ENCODE measurements at regions not wholly inside any gene's neighbourhood (a gene's known extent, or its start where the extent isn't known, plus 50 kb on each side); places are given as distances from the start of the nearest gene placed in this dataset.
A peak's percentile ranks its signal among the peaks of the same experiment; 100 is the strongest.

GRCh38 chr21:14864211-14865021 is 200.4 kb downstream of the NRIP1 start:
- Histone ChIP-seq H3K4me2 (no peak overlapping the region), H3K36me3 (ENCODE audit: low read depth) (no peaks in the 10 kb centered on the region), H3K27ac (no peak overlapping the region), H2AFZ (no peak overlapping the region), H3F3A (ENCODE audit: insufficient read depth, low read depth) (no peaks in the 10 kb centered on the region), H3K27me3 (ENCODE audit: insufficient read depth, low read depth) (no peaks in the 10 kb centered on the region), H3K9me3 (ENCODE audit: insufficient read depth, low read depth) (no peaks in the 10 kb centered on the region), H3K79me2 (ENCODE audit: low read depth) (no peaks in the 10 kb centered on the region), H4K20me1 (ENCODE audit: insufficient read depth) (no peaks in the 10 kb centered on the region), H3K4me1 (replicated peaks; ENCODE audit: insufficient read depth) (no peaks in the 10 kb centered on the region; the same call in 1 of the 2 replicates), H3K9me2 (ENCODE audit: insufficient read depth) (no peaks in the 10 kb centered on the region), H3K4me3 (no peak overlapping the region)
- ChIA-PET POLR2A (ENCODE audit: unreplicated experiment) (no interaction called here), CTCF (interaction anchor here (1.1 to 1.2 kb wide), 2 partner anchors 604 to 688 kb away, joined by 3 to 4 read pairs; no protein-coding TSS in a partner anchor)
- intact Hi-C loops (cut with micrococcal nuclease; ENCODE audit: unreplicated experiment) = loop anchor here (1.0 to 5.0 kb wide), 8 partner anchors 48 to 728 kb away; no protein-coding TSS in a partner anchor
- no peak for TF ChIP-seq EZH2 (IDR thresholded peaks at IDR 0.05; ENCODE audit: low read depth)
- TF ChIP-seq CTCF (conservative IDR thresholded peaks at IDR 0.05) = 0 out of 2 replicates have a peak, but pooled peaks have one; percentile 28
- no TSS peak for BruUV-seq (replicated peaks)
- DNase-seq = peak in 1 of 2 experiments; percentile 58

- DNase-seq = no peak
- intact Hi-C loops (cut with micrococcal nuclease; ENCODE audit: unreplicated experiment) = loop anchor here (1.0 to 5.0 kb wide), 9 partner anchors 49 to 729 kb away; no protein-coding TSS in a partner anchor
- no peaks in the 10 kb centered on the region for H3K79me2 ChIP-seq (ENCODE audit: low read depth)
- no peaks in the 10 kb centered on the region for H3K9me3 ChIP-seq (ENCODE audit: insufficient read depth, low read depth)
- no TSS peak for BruUV-seq (replicated peaks)
- no peak overlapping the region for H2AFZ ChIP-seq
- H3K9me2 ChIP-seq (ENCODE audit: insufficient read depth) = no peaks in the 10 kb centered on the region
- H3K4me1 ChIP-seq (replicated peaks; ENCODE audit: insufficient read depth) = no peaks in the 10 kb centered on the region; the same call in 1 of the 2 replicates
- TF ChIP-seq CTCF (conservative IDR thresholded peaks at IDR 0.05) (no peak), EZH2 (IDR thresholded peaks at IDR 0.05; ENCODE audit: low read depth) (no peak)
- no peaks in the 10 kb centered on the region for H3F3A ChIP-seq (ENCODE audit: insufficient read depth, low read depth)
- H4K20me1 ChIP-seq (ENCODE audit: insufficient read depth) = no peaks in the 10 kb centered on the region
- no peak overlapping the region for H3K27ac ChIP-seq
- POLR2A ChIA-PET (ENCODE audit: unreplicated experiment) = no interaction called here
- CTCF ChIA-PET = interaction anchor here (1.1 to 1.2 kb wide), 2 partner anchors 604 to 688 kb away, joined by 3 to 4 read pairs; no protein-coding TSS in a partner anchor
- H3K36me3 ChIP-seq (ENCODE audit: low read depth) = no peaks in the 10 kb centered on the region
- H3K4me3 ChIP-seq = no peak overlapping the region
- H3K4me2 ChIP-seq = no peak overlapping the region
- no peaks in the 10 kb centered on the region for H3K27me3 ChIP-seq (ENCODE audit: insufficient read depth, low read depth)
Measured at GRCh38 chr21:14863745-14864210, 201.0 kb downstream of the NRIP1 start.

- intact Hi-C loops (cut with micrococcal nuclease; ENCODE audit: unreplicated experiment) = loop anchor here (2.0 to 5.0 kb wide), 6 partner anchors 49 to 729 kb away; no protein-coding TSS in a partner anchor
- ChIA-PET CTCF (interaction anchor here (1.2 kb wide), 1 partner anchor 603 kb away, joined by 4 read pairs; no protein-coding TSS in a partner anchor), POLR2A (ENCODE audit: unreplicated experiment) (no interaction called here)
- BruUV-seq (replicated peaks) = no TSS peak
- Histone ChIP-seq H3K9me3 (ENCODE audit: insufficient read depth, low read depth) (no peaks in the 10 kb centered on the region), H2AFZ (no peak overlapping the region), H3K4me3 (no peak overlapping the region), H4K20me1 (ENCODE audit: insufficient read depth) (no peaks in the 10 kb centered on the region), H3K4me1 (replicated peaks; ENCODE audit: insufficient read depth) (no peaks in the 10 kb centered on the region; the same call in 1 of the 2 replicates), H3K9me2 (ENCODE audit: insufficient read depth) (no peaks in the 10 kb centered on the region), H3K27me3 (ENCODE audit: insufficient read depth, low read depth) (no peaks in the 10 kb centered on the region), H3K27ac (no peak overlapping the region), H3K79me2 (ENCODE audit: low read depth) (no peaks in the 10 kb centered on the region), H3K36me3 (ENCODE audit: low read depth) (no peaks in the 10 kb centered on the region), H3F3A (ENCODE audit: insufficient read depth, low read depth) (no peaks in the 10 kb centered on the region), H3K4me2 (no peak overlapping the region)
- TF ChIP-seq CTCF (conservative IDR thresholded peaks at IDR 0.05) (peak; percentile 72), EZH2 (IDR thresholded peaks at IDR 0.05; ENCODE audit: low read depth) (no peak)
- no peak for DNase-seq
Measured at GRCh38 chr21:14862794-14863720, 201.7 kb downstream of the NRIP1 start.
